Heart left ventricle (tissue), 13 donors: ENCODE measurements at regions not wholly inside any gene's neighbourhood (a gene's known extent, or its start where the extent isn't known, plus 50 kb on each side); places are given as distances from the start of the nearest gene placed in this dataset.

Source experiments
- POLR2A ChIP-seq, 2 donors: fragments of 450-650 bp; IDR thresholded peaks; one replicate each; pipeline ENCODE4 v1.6.1; 2017; ENCODE audit warnings: antibody characterized with exemption in 2 of 2, mild to moderate bottlenecking in 2 of 2, moderate library complexity in 2 of 2
- TF ChIP-seq, protein P1 (sequence below), 12 donors: fragments of 200-600 bp; sonication (generic) in 4 of 12; IDR thresholded peaks; one replicate each; pipeline versions ENCODE4 v1.5.0 to v1.8.0; 2018 to 2022; ENCODE audit warnings: antibody characterized with exemption in 12 of 12, mild to moderate bottlenecking in 5 of 12
- donor health status: ischemic (EF 13 %, LVEDD 7.1; RV severe dilation, severe dysfunction).
- donor health status: DM: no; HTN: yes; CAD: no.
- donor health status: DM: no; HTN: no; CAD: no.
- donor health status: ischemic (EF 25% LVEDD 6.9; RV normal size, moderate dysfunction).
- donor health status: ischemic (EF 25% LVEDD 5.7; RV mildly dilated, moderate dysfunction).
- donor health status: ischemic (EF 35%, LVEDD 5.7; RV mildly dilated, moderate dysfunction).
- donor health status: nonischemic (EF 11% LVEDD 7.7; RV severe dilation, severe dysfunction).
- donor health status: DM: yes; HTN: yes; CAD: no.
- donor health status: PGD.
- donor health status: ischemic (EF 29% LVEDD 5.4; RV normal size, mild dysfunction).
- donor health status: nonischemic (EF 23%, LVEDD 6.1; RV moderate dilation, normal function).

DNA sequence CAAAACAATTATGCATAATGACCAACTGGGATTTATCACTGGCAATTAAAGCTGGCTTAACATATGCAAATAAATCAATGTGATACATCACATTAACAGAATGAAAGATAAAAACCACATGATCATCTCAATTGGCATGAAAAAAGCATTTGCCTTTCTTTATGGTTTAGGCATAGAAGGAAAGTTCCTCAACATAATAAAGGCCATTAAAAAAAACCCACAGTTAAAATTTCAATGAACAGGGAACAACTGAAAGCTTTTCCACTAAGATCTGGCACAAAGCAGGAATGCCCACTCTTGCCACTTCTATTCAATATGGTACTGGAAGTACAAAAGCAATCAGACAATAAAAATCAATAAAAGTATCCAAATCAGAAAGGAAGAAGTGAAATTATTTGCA, 151.2 kb upstream of the CD180 start:
- TF ChIP-seq, protein P1, sequence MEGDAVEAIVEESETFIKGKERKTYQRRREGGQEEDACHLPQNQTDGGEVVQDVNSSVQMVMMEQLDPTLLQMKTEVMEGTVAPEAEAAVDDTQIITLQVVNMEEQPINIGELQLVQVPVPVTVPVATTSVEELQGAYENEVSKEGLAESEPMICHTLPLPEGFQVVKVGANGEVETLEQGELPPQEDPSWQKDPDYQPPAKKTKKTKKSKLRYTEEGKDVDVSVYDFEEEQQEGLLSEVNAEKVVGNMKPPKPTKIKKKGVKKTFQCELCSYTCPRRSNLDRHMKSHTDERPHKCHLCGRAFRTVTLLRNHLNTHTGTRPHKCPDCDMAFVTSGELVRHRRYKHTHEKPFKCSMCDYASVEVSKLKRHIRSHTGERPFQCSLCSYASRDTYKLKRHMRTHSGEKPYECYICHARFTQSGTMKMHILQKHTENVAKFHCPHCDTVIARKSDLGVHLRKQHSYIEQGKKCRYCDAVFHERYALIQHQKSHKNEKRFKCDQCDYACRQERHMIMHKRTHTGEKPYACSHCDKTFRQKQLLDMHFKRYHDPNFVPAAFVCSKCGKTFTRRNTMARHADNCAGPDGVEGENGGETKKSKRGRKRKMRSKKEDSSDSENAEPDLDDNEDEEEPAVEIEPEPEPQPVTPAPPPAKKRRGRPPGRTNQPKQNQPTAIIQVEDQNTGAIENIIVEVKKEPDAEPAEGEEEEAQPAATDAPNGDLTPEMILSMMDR (IDR thresholded peaks at IDR 0.05), result no peak
- no peak for TF ChIP-seq POLR2A (IDR thresholded peaks at IDR 0.05)
